ENCODE measurements at regions not wholly inside any gene's neighbourhood (a gene's known extent, or its start where the extent isn't known, plus 50 kb on each side); places are given as distances from the start of the nearest gene placed in this dataset.

DNA sequence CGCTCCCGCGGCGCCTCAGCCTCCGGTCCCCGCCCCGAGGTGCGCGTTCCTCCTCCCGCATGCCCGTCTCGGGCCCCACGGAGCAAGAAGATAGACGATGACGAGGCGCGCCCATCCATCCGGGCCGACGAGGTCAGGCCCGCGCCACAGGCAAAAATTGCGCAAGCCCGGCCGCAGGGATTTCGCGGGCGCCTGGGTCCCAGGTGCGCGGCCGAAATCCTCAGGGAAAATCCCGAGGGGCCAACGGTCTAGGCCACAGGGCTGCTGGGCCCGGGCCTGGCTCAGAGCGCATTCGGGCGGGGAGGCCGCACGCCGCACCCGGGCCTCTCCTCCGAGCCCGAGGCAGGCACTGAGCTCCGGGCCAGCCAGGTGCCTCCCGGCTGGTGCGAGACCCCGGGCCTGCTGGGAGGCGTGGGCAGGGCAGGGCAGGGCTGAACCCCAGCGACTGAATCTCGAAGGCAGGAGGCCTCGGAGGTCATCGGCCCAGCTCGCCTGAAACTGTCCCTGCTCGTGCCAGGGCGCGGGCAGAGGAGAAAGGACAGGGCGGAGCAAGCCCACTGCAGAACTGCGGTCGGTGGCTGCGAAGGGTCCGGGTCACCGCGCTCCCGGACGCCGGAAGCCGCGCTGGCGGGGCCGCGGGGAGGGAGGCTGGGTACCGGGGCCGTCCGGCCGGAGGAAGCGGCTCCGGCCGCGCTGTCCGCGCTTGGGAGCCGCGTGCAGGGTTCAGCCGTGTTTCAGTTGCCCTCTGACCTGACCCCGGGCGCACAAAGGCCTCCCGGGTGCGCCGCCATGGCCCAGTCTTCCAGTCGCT is 66.8 kb downstream of the FOXD1 start:
- no peaks in the 10 kb centered on the region for H4K20me1 ChIP-seq (ENCODE audit: insufficient read depth)
- H3K4me1 ChIP-seq (ENCODE audit: low read depth, poor library complexity, severe bottlenecking), result peaks cover 12% of the 10 kb centered on the region
- H2AFZ ChIP-seq (ENCODE audit: low read depth), result no peak overlapping the region
- H3K36me3 ChIP-seq (ENCODE audit: insufficient read depth), result no peaks in the 10 kb centered on the region
- no peaks in the 10 kb centered on the region for H3K27me3 ChIP-seq (ENCODE audit: insufficient read depth, low read depth)
- TF ChIP-seq, protein P1, sequence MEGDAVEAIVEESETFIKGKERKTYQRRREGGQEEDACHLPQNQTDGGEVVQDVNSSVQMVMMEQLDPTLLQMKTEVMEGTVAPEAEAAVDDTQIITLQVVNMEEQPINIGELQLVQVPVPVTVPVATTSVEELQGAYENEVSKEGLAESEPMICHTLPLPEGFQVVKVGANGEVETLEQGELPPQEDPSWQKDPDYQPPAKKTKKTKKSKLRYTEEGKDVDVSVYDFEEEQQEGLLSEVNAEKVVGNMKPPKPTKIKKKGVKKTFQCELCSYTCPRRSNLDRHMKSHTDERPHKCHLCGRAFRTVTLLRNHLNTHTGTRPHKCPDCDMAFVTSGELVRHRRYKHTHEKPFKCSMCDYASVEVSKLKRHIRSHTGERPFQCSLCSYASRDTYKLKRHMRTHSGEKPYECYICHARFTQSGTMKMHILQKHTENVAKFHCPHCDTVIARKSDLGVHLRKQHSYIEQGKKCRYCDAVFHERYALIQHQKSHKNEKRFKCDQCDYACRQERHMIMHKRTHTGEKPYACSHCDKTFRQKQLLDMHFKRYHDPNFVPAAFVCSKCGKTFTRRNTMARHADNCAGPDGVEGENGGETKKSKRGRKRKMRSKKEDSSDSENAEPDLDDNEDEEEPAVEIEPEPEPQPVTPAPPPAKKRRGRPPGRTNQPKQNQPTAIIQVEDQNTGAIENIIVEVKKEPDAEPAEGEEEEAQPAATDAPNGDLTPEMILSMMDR (conservative IDR thresholded peaks at IDR 0.05; ENCODE audit: low read depth, low read length), result no peak
- no peak overlapping the region for H3K4me3 ChIP-seq (IDR thresholded peaks at IDR 0.05; ENCODE audit: insufficient read depth, low read depth, low read length)
- H3K27ac ChIP-seq, result no peak overlapping the region
- no peak overlapping the region for H3K4me2 ChIP-seq
- H3K9ac ChIP-seq, result no peak overlapping the region
- H3K79me2 ChIP-seq (ENCODE audit: insufficient read depth, low read depth), result no peaks in the 10 kb centered on the region

DNA sequence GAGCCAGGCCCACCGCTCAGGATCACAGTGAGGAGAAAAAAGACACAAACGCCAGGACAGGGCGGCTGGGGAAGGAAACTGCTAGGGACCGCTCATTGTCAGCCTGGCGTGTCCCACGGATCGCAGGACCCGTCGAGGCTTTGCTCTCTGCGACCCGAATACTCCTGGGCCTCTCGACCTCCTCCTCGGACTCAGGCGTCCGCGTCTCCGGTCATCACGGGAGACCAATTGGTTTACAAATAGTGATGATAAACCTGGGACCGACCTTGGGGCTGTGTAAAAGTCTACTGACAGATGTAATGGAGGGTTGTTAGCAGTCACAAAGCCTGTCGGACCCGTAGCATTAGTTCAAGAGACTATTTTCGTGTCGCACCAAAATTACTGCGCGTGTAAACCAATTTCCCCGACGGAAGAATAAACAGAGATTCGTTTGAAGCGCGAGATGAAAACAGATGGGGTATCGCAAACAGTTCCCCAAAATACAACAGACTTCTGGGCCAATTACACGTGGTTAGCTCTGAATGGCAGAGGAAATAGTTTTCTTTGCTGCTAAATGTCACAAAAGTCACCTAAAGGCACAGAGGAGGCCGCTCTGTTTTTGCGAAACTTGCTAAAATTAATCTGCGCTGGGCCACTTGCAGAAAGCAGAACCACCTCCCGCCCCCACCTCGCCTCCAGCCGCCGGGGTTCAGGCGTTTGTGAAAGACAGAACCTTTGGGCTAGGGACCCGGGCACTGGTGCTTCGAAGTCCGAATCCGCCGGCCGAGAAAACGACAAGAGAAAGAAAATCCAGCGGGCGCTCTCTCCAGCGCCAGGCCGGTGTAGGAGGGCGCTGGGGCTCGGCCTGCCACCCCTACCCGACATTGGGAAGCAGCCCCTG is 67.6 kb downstream of the FOXD1 start:
- no peak overlapping the region for H3K4me2 ChIP-seq

DNA sequence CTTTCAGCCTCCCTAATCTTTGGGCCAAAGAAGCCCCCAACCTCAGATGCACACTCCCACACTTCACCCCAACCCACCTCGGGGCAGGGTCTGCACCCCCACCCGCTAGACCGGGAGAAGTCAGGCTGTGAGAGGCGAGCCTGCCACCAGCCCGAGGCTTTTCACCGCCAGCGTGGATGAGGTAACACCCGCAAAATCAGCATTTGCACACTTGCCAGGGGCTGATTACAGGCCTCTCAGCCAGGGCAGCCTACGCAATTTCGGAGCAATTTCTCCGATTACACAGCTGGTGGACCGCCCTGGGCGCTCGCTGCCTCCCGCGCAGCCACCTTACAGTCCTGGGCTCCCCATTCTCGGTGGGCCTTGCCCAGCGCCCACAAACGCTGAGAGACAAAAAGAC is 68.5 kb downstream of the FOXD1 start:
- H4K20me1 ChIP-seq (ENCODE audit: insufficient read depth), result no peaks in the 10 kb centered on the region
- TF ChIP-seq, protein P1 (conservative IDR thresholded peaks at IDR 0.05; ENCODE audit: low read depth, low read length), result no peak
- no peaks in the 10 kb centered on the region for H3K27me3 ChIP-seq (ENCODE audit: insufficient read depth, low read depth)
- H3K4me2 ChIP-seq, result no peak overlapping the region
- H2AFZ ChIP-seq (ENCODE audit: low read depth), result no peak overlapping the region
- no peak overlapping the region for H3K9ac ChIP-seq
- no peak overlapping the region for H3K4me3 ChIP-seq (IDR thresholded peaks at IDR 0.05; ENCODE audit: insufficient read depth, low read depth, low read length)
- no peaks in the 10 kb centered on the region for H3K4me1 ChIP-seq (ENCODE audit: low read depth, poor library complexity, severe bottlenecking)
- H3K79me2 ChIP-seq (ENCODE audit: insufficient read depth, low read depth), result no peaks in the 10 kb centered on the region
- no peaks in the 10 kb centered on the region for H3K36me3 ChIP-seq (ENCODE audit: insufficient read depth)
- H3K27ac ChIP-seq, result no peak overlapping the region

More for the DNA sequence above, 67.6 kb downstream of the FOXD1 start:
- no peak overlapping the region for H3K9ac ChIP-seq
- H3K27ac ChIP-seq, result no peak overlapping the region
- no peaks in the 10 kb centered on the region for H3K79me2 ChIP-seq (ENCODE audit: insufficient read depth, low read depth)
- peaks cover 4% of the 10 kb centered on the region for H3K4me1 ChIP-seq (ENCODE audit: low read depth, poor library complexity, severe bottlenecking)
- H2AFZ ChIP-seq (ENCODE audit: low read depth), result no peak overlapping the region
- TF ChIP-seq, protein P1 (conservative IDR thresholded peaks at IDR 0.05; ENCODE audit: low read depth, low read length), result no peak
- H4K20me1 ChIP-seq (ENCODE audit: insufficient read depth), result no peaks in the 10 kb centered on the region
- no peaks in the 10 kb centered on the region for H3K36me3 ChIP-seq (ENCODE audit: insufficient read depth)
- H3K4me3 ChIP-seq (IDR thresholded peaks at IDR 0.05; ENCODE audit: insufficient read depth, low read depth, low read length), result no peak overlapping the region
- H3K27me3 ChIP-seq (ENCODE audit: insufficient read depth, low read depth), result no peaks in the 10 kb centered on the region

DNA sequence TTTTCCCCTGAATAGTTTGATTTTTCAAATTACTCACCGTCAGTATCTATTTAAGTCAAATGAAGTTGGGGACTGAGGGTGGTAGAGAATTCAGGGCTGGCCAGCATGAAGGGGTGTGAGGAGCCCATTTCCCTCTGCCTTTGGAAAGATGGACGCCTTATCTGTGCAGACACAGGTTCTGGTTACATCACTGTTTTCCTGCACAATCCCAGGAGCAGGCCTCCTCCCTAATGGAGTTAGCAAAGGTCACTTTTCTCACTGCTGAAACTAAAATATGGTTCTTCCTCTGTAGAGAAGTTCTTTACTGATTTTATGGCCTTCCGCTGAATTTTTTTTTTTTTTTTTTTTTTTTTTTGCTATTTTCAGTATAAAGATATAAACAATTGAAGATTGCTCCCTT is 69.1 kb downstream of the FOXD1 start:
- H3K9ac ChIP-seq, result no peak overlapping the region
- TF ChIP-seq, protein P1 (conservative IDR thresholded peaks at IDR 0.05; ENCODE audit: low read depth, low read length), result no peak

More for the DNA sequence above, 69.1 kb downstream of the FOXD1 start:
- Histone ChIP-seq H2AFZ (ENCODE audit: low read depth) (no peak overlapping the region), H3K4me3 (IDR thresholded peaks at IDR 0.05; ENCODE audit: insufficient read depth, low read depth, low read length) (no peak overlapping the region), H3K27ac (no peak overlapping the region), H3K4me2 (no peak overlapping the region), H3K36me3 (ENCODE audit: insufficient read depth) (no peaks in the 10 kb centered on the region), H3K79me2 (ENCODE audit: insufficient read depth, low read depth) (no peaks in the 10 kb centered on the region), H3K4me1 (ENCODE audit: low read depth, poor library complexity, severe bottlenecking) (no peaks in the 10 kb centered on the region), H4K20me1 (ENCODE audit: insufficient read depth) (no peaks in the 10 kb centered on the region), H3K27me3 (ENCODE audit: insufficient read depth, low read depth) (no peaks in the 10 kb centered on the region)
